ENCODE measurements at regions not wholly inside any gene's neighbourhood (a gene's known extent, or its start where the extent isn't known, plus 50 kb on each side); places are given as distances from the start of the nearest gene placed in this dataset.

DNA sequence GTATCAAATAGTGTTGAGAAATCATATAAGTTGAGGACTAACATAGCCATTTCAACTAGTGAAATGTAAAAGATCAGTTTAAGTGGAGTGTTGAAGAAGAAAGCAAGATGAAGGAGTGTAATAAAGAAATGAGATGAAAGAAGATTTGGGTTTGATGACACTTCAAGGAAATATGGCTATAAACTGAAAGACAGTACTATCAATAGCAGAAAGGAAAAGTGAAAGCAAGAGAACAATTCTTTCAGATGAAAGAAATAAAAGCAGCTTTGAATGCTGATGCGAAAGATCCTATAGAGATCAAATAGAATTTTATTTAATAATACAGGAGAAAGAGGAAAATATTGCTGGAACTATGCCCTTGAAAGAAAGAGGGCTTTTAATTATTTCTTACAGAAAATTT is 92.8 kb upstream of the PRSS16 start:
- Histone ChIP-seq H3K4me1 (ENCODE audit: insufficient read depth, low read length, severe bottlenecking) (peaks cover 25% of the 10 kb centered on the region), H3K9ac (ENCODE audit: low read length) (no peak overlapping the region), H3K4me3 (ENCODE audit: low read depth, low read length, poor library complexity, severe bottlenecking) (no peak overlapping the region), H3K9me3 (ENCODE audit: low read length) (no peaks in the 10 kb centered on the region), H3K27ac (ENCODE audit: low read depth, low read length, poor library complexity, severe bottlenecking) (peak overlapping the region; percentile 73), H3K4me2 (ENCODE audit: low read length) (no peak overlapping the region), H3K27me3 (ENCODE audit: insufficient read depth, low read length) (no peaks in the 10 kb centered on the region), H3K36me3 (ENCODE audit: insufficient read depth, low read length) (no peaks in the 10 kb centered on the region), H3K79me2 (ENCODE audit: insufficient read depth, low read length) (no peaks in the 10 kb centered on the region), H3K9me2 (ENCODE audit: low read depth, low read length) (no peaks in the 10 kb centered on the region), H2AFZ (ENCODE audit: low read length) (no peak overlapping the region), H4K20me1 (ENCODE audit: insufficient read depth, low read length) (no peaks in the 10 kb centered on the region), H3F3A (ENCODE audit: insufficient read depth, low read length) (no peaks in the 10 kb centered on the region)
- TF ChIP-seq CTCF (IDR thresholded peaks at IDR 0.05; ENCODE audit: low read length) (no peak), EZH2 (IDR thresholded peaks at IDR 0.05; ENCODE audit: borderline replicate concordance, low read length) (no peak)

- Histone ChIP-seq H3K9ac (ENCODE audit: low read length) (peak overlapping the region; percentile 64), H3K4me2 (ENCODE audit: low read length) (peak overlapping the region; percentile 88), H3K4me3 (ENCODE audit: low read depth, low read length, poor library complexity, severe bottlenecking) (peak overlapping the region; percentile 64), H4K20me1 (ENCODE audit: insufficient read depth, low read length) (no peaks in the 10 kb centered on the region), H3K27me3 (ENCODE audit: insufficient read depth, low read length) (no peaks in the 10 kb centered on the region), H3K9me2 (ENCODE audit: low read depth, low read length) (no peaks in the 10 kb centered on the region), H3F3A (ENCODE audit: insufficient read depth, low read length) (no peaks in the 10 kb centered on the region), H3K27ac (ENCODE audit: low read depth, low read length, poor library complexity, severe bottlenecking) (peak overlapping the region; percentile 46), H2AFZ (ENCODE audit: low read length) (peak overlapping the region; percentile 86), H3K9me3 (ENCODE audit: low read length) (no peaks in the 10 kb centered on the region), H3K36me3 (ENCODE audit: insufficient read depth, low read length) (no peaks in the 10 kb centered on the region), H3K4me1 (ENCODE audit: insufficient read depth, low read length, severe bottlenecking) (peaks cover 31% of the 10 kb centered on the region), H3K79me2 (ENCODE audit: insufficient read depth, low read length) (no peaks in the 10 kb centered on the region)
- no peak for TF ChIP-seq EZH2 (IDR thresholded peaks at IDR 0.05; ENCODE audit: borderline replicate concordance, low read length)
- TF ChIP-seq CTCF (IDR thresholded peaks at IDR 0.05; ENCODE audit: low read length): no peak
Measured at GRCh38 chr6:27156874-27157458, 90.5 kb upstream of the PRSS16 start.

DNA sequence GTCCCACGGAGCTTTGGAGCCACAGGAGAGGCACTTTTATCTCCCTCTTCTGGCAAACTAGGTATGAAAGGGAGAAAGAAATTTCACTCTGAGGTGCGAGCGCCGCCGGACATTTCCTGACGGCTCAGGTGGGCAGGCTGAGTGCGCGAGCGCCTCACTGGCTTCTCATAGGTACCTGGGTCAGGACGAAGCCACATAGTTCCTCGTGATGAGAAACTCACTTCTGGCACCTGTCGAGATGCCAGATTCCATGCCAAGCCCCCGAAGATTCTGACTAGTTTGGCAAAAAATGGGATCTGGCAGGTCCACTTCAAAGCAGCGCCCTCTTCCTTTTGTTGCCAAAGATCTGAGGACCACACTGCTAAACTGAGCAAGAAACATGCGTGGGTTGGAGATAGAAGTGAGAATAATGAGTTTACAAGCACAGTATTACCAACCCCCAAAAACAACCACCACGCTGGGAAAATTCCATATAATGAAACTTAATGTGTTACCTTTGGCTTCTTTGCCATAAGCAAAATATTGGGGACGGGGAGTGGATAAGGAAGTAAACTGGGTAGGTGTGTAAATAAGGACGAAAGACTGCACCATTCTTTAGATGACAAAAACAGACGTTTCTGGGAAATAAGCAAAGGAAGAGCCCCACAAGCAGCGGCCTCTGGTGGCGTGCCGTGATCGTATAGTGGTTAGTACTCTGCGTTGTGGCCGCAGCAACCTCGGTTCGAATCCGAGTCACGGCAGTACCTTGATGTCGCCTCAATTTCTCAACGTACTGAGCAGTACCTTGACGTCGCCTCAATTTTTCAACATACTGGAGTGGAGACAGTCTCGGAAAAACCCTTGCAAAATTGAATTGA is 89.8 kb upstream of the PRSS16 start:
- H3K4me2 ChIP-seq (ENCODE audit: low read length): peak overlapping the region; percentile 88
- H3K9me3 ChIP-seq (ENCODE audit: low read length): no peaks in the 10 kb centered on the region
- H3K9ac ChIP-seq (ENCODE audit: low read length): peak overlapping the region; percentile 64
- H3K79me2 ChIP-seq (ENCODE audit: insufficient read depth, low read length): no peaks in the 10 kb centered on the region
- H3K36me3 ChIP-seq (ENCODE audit: insufficient read depth, low read length): no peaks in the 10 kb centered on the region
- peak overlapping the region; percentile 64 for H3K4me3 ChIP-seq (ENCODE audit: low read depth, low read length, poor library complexity, severe bottlenecking)
- no peaks in the 10 kb centered on the region for H4K20me1 ChIP-seq (ENCODE audit: insufficient read depth, low read length)
- no peak for TF ChIP-seq EZH2 (IDR thresholded peaks at IDR 0.05; ENCODE audit: borderline replicate concordance, low read length)
- TF ChIP-seq CTCF (IDR thresholded peaks at IDR 0.05; ENCODE audit: low read length): peak; percentile 56
- H3K9me2 ChIP-seq (ENCODE audit: low read depth, low read length): no peaks in the 10 kb centered on the region
- peaks cover 31% of the 10 kb centered on the region for H3K4me1 ChIP-seq (ENCODE audit: insufficient read depth, low read length, severe bottlenecking)
- peak overlapping the region; percentile 86 for H2AFZ ChIP-seq (ENCODE audit: low read length)
- no peaks in the 10 kb centered on the region for H3K27me3 ChIP-seq (ENCODE audit: insufficient read depth, low read length)
- no peaks in the 10 kb centered on the region for H3F3A ChIP-seq (ENCODE audit: insufficient read depth, low read length)
- H3K27ac ChIP-seq (ENCODE audit: low read depth, low read length, poor library complexity, severe bottlenecking): peak overlapping the region; percentile 46

Data from OCI-LY1 (cell line).